Superior temporal gyrus (tissue), 1 donor: ENCODE measurements at regions not wholly inside any gene's neighbourhood (a gene's known extent, or its start where the extent isn't known, plus 50 kb on each side); places are given as distances from the start of the nearest gene placed in this dataset.
"Not testable (repeated sequence)": the region's sequence is repeated elsewhere in the genome, so short reads cannot be mapped to it uniquely, and the experiment has no call there.

Experiments
- DNase-seq: peaks from one replicate; pipeline ENCODE4 v3.0.0-alpha.2; 2016; ENCODE audit errors: extremely low spot score

DNA sequence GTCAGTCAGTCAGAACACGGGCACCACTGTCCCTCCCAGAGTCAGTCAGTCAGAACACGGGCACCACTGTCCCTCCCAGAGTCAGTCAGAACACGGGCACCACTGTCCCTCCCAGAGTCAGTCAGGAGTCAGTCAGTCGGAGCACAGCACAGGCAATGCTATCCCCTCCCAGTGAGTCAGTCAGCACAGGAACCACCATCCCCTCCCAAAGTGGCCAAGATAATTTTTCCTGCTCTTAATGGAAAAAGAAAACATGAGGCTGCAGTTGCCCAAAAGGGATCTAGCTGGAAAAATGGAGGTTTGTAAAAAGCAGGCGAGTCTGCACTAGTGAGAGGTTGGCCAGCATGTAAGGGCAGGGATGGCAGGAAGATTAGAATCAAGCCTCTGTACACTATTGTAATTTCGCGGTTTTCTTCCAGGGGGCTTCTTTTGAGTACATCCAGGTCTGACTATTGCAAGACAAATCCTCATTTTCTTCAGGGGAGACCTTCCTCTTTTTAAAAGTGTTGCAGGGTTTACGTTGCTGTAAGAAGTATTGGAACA, 213.8 kb downstream of the SIPA1L2 start:
- DNase-seq = no peak

DNA sequence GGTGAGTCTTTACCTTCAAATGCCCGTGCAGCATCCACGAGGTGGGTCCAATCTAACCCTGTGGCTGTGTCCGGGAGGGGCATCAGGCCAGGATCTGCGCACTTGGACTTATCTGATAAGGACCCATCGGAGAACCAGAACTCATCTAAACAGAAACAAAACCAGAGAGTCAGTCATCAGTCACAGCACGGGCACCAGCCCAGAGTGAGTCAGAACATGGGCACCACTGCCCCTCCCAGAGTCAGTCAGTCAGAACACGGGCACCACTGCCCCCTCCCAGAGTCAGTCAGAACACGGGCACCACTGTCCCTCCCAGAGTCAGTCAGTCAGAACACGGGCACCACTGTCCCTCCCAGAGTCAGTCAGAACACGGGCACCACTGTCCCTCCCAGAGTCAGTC, 214.5 kb downstream of the SIPA1L2 start:
- DNase-seq = not testable (repeated sequence)

DNA sequence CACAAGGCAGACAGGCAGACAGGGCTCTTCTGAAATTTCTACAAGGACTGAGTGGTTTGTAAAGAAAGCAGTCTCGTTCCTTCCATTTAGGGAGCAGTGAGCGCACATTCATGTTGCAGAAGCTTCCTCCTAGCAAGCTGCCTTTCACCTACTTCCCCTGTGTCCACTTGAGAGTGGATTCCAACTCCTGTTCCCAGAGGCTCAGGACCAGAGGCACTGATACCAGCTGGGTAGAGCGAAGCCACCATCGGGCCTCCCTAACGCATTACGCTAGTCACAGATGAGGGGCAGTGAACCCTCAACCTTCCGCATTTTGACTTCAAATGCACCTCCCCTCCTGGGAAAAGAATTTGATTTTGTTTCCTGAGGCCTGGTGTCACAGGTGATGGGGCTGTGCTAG, 215.8 kb downstream of the SIPA1L2 start:
- DNase-seq = no peak

DNA sequence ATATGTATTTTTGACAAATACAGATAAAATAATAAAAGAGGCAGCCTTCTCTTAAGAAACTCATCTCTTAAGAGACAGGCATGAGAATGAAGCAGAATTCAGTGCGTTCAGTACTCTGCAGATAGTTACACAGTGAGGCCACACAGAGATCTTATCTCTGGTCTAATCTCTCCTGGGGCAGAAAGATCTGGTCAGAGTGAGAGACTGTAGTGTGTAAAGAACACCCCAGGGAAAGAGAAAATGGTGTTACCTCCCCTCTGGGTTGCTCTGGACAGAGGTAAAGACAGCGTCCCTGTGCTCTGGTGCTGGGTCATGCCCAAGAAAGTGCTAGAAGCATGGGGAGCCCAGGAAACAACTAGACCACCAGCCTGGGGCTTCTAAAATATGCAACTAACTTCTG, 216.3 kb downstream of the SIPA1L2 start:
- DNase-seq = no peak

DNA sequence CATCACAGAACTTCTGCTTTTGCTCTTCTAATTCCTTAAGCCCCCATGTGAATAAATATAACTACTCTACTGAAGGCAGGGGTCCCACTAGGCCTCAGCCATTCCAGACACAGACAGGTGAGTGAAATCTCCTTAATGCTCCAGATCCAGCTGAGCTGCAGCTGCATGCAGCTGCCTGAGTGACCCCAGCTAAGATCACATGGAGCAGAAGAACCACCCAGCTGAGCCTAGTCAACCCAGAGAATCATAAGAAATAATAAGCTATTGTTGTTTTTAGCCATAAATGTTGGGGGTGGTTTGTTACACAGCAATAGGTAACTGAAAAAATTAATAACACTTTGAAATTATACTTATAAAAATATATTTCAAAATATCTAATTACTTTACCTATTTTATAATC, 220.3 kb downstream of the SIPA1L2 start:
- DNase-seq = no peak

DNA sequence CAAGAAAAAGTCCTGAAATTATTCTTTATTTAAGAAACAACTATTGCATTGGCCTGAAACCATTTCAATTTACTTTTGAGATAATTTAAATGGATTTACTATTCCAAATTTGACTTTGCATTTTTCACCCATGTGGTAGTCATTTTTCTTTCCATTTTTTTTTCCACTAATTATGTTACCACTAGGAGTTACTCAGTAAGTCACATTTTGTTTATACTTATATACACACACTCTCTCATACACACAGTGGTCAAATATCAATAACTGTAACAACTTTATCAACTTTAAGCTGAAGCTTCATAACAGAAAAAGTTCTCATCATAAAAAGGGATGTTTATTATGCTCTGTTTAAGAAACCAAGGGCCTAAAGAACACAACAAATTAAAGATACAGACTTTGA, 222.8 kb downstream of the SIPA1L2 start:
- no peak for DNase-seq

DNA sequence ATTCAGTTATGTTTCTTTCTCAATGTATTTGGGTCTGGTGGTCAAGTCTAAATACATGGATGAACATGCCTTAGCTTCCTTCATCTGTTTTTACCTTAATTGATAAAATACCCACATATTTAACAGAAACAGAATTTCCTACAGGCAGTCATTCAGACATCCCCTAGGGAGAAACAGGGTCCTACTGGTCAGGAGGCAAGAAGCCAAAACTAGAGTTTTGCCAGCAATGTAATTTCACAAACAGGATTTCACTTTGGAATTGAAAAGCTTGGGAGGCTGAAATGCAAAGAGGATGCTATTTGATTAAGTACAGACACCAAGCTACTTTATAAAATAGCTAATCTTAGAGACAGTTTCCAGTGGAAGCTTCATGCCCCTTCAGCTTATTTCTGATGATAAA, 224.2 kb downstream of the SIPA1L2 start:
- DNase-seq = no peak

DNA sequence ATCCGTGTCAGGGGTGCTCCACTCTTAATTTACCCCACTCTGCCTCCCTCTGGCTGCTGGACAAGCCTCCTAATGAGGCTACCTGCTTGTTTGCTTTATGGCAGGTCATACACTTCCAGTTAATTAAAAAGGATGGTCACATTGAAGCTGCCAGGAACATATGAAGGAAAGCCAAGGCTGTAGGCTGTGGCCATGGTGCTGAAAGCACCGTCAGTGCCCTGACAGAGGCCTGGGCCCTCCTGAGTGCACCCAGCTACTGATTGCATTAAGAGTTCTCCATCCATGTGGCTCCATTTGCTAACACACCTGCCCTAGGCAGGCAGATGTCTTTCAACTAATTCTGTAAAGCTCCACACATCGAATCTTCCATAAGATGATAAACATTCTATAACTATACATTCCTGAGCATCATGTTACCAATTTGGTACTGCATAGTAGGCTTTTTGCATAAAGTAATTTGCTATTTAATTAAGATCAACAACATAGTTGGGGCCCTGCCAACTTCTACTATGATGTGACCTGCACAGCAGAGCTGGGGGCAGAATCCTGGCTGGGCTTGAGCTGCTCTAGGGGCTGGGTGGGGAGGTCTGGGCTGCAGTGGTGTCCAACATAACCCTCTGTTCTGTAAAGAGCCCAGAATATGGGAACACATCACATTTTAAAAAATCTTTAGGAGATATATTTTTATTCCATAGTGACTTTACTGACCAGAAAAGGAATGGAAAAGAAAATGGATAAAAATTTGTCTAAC, 224.8 kb downstream of the SIPA1L2 start:
- DNase-seq = no peak

DNA sequence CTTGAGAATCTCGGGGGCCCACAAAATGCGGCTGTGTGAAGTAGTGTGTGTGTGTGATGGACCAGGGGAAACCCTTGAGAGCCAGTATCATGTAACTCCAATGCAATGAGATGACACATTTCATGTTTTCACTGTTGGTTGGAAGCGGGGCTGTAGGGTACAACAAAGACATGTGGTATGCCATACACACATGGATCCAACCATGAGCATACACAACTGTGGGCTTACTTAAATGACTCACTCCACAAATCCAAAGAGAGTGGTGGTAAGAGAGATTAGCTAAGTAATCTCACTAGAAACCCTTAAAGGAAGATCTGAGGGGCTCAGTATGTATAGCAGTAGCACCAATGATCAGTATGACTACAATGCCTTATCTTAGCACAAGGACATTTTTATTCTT, 225.7 kb downstream of the SIPA1L2 start:
- no peak for DNase-seq

DNA sequence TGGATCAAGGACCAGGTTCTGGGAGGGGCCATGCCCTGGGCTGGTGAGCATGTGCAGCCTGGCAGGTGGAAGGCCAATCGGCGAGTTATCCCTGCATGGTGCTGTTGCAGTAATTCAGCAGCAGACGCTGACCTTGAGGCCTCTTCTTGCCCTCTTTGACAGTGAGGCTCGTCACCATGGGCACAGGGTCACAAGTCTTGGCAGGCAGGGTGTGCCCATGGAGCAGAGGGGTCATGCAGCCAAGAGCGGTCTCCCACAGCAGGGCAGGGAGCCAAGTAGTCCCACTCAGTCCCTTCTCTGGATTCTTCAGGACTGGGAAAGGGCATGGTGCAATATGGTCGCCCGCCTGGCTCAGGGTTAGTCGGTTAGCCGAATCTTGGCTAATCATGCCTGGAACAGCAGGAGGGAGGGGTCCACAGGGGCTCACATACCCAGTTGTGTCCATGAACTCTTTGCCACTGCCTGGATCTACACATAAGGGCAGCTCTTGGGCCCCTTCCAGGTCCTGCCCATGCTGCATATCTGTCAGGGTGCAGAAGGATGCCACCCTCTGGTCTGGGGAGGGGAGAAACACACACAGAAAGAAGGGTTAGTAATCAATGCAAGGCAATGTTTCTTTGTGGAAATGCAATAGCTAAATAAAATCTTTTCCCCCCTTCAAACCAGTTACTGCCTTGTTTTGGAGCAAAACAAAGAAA, 226.8 kb downstream of the SIPA1L2 start:
- DNase-seq = no peak

DNA sequence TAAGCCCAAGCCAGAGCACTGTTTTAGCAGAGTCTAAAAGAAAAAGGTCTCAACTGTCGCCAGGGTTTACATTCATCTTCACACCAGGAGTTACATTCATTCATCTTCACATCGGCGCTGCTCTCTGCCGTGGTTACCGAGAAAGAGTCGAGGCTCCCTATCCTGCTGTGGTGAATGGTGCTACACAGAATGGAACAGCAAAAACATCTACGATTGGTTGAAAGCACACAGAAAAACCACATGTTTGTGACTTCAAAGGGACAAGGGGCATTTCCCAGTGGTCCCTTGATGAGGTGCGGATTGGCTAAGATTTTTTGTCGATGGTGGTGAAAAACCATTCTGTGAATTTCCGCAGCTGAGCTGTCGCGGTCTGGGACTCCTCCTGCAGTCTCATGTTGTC, 231.1 kb downstream of the SIPA1L2 start:
- no peak for DNase-seq

DNA sequence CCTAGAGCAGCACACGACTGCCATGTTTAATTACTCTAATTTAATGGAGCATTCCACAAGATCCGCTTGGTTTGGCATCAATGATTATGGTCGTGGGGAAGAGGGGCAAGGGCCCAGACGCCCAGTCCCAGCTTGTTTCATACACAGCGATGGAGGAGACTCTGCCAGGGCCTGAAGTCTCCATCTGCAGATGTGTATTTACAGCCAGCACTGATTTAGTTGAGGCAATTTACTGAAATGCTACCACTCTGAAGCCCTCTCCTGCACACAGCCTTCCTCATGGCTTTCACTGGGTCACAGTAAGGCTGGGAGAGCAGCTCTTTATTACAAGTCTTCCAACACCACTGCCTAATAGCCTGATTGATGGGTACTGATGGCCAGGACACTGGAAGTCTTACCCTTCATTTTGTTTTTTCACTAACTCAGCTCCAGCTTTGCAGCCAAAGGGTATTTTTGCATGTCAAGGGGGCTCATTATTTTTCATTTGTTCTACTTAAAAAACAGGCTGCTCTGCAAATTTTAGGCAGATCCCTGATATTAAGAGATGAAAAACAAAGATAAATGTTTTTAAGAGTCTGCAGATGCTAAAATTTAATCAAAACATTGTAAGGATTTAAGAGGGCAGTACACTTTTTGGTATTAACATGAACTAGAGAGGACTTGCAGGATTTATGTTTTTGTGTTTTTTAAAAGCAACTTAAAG, 236.3 kb downstream of the SIPA1L2 start:
- DNase-seq = no peak

DNA sequence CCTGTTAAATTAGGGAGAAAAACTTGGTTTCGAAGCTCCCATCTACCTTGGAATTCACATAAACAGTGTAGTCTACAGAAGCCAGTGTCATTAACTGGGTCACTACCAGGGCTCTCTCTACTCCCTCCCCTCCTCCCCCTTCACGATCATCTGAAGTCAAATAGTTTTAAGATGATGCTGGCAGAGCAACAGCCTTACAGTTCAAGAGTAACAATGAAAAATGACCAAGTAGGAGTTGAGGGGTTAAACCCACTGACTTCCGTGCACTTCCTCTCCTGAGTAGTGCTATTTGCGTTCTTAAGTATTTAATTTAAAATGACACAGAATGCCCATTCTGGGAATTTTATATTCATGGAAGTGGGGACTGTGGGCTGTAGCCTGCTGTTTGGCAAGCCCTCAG, 236.9 kb downstream of the SIPA1L2 start:
- no peak for DNase-seq

DNA sequence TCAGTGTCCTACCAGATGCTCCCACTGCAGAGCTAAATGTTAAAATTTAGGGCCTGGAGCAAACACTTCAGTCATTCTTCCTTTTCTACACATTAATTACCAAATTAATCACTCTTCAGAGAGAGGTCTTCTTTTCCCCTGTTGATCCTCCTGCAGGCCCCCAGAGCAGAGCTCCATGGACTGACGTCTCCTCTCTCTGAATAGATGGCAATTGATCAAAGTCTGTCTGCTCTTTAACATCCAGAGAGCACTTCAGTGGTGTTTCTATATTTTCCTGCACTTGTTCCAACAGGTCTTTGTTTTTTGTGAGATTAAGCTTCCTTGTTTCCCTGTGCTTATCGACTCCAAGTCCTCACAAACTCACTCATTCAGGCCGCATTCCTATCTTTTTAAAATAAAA, 239.3 kb downstream of the SIPA1L2 start:
- DNase-seq = no peak

DNA sequence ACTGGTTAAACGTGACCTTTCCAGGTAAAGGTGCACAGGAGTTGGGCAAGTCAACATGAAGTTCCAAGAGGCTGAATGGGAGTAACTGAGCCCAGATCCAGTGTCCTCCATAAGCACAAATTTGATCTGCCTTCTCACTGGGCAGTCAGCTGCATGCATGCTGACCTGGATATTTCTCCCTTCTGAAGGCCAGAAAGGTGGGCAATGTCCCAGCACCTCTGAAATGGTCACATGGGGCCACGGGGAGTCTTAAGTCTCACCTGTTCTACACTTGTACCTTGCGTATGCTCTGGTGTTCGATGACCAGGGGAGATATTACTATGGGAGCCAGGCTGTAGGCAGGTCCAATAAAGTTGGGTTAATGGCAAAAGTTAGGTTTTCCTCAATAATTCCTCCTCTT, 240.2 kb downstream of the SIPA1L2 start:
- no peak for DNase-seq

DNA sequence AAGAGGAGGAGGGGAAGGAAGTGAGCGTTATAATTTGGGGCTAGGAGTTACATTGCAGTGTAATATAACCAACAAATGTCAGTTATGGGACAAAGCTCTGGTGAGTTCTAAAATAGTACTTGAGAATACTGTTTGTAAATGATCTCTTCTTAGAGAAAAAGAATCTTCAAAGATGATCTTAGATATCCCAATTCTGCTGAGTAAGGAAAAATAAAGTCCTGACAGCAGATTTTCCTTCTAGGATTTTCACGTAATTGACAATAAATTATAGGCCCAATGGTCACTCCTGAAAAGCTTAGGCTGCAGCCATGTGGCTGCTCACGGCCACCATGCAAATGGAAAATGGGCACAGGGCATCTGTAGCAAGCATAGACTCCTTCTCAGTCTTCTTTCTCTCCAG, 241.6 kb downstream of the SIPA1L2 start:
- DNase-seq = no peak

DNA sequence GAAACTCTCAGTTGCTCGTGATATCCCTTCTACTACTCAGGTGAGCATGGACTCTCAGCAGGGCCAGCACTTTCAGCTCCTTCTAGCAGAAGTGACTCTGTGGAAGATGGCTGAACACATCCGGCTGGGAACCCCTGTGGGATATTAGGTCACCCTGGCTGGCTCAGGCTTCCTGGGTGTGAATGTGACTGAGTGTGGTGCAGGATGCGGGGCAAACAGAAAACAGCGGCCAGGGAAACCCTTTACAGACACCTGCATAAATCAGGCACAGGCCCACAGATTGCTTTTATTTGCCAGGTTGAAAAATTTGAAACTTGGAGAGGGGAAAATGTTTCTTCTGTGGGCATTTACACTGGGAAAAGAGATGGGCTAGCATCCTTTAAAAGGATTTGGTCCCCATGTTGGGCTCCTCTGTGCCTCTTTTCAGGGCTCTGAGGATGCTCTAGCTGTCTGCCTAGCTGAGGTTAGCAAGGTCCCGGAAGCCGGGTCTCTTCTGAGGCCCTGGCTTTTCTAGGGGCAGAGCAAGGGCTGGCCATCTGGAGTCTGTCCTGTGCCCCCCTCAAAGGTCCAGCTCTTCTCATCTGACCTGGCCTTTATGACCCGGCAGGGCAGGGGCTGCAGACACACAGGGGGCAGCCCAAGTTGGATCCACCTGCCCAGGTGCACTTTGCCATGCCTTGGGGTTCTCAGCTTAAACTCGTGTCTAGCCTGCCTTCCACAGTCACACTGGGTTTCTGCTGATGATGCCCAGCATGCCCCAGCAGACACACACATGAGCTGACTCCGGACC, 243.0 kb downstream of the SIPA1L2 start:
- DNase-seq = no peak

DNA sequence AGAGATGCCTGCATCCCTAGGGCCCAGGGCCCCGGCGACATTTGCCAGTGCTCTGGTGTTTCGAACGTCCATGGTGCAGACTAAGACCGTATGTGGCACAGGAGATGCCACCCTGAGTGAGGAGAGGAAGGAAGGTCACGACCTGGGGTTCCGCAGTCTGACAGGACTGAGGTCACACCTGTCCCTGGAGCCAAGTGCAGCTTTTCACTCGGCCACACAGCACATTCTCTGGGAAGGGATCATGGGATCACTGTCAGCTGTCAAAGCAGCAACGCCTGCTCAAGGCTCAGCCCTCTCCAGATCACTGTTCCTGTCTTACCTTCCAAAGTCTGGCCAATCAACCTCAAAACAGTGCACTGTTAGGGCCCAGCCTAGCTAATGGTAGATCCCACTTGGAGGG, 243.6 kb downstream of the SIPA1L2 start:
- no peak for DNase-seq

DNA sequence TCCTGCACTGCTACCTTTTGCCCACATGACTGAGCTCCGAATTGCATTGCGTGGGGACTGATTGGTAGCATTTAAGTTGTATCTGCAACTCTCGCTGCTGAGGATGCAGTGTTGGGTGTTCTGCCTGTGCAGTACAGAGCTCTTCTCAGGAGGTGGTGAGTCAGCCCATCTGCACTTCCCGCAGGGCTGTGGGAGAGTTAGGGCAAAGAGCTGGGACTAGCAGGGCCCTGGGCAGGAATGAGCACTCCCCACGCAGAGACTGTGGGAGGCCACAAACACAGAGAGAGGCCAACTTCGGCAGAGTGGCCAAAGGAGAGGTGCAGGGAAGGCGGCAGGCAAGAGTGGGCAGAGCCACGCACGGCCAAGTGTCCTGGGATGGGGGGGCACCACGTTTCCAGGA, 244.7 kb downstream of the SIPA1L2 start:
- peak; percentile 40 for DNase-seq

DNA sequence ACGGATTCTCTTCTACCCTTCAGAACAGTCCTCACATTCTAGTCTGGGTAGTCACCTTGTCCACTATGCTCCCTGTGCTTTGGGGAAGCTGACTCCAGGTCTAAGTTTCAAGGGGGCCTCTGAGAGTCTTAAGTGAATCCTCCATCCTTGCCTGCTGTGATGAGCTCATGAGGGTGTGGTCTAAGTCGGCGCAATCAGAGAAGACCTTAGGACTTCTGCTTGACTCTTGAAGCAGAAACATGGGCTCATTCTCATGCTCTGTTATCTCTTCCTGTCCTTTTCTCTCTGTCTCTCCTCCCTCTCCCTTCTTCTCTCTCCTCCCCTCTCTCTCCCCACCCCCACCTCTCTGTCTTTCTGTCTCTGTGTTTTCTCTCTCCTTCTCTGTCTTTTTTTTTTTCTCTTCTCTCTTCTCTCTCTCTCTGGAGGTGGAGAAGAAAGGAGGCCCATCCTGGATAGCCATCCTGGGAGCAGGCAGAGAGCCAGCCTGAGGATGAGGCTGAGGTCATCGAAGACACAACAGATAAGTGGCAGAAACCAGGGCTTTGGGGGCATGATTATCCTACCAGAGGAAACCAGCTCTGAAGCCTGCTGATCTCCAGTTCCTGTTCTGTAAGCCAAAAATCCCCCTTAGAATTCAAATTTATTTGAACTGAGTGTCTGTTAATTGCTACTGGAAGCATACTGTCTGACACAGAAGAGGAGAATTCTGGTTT, 245.6 kb downstream of the SIPA1L2 start:
- DNase-seq = no peak

DNA sequence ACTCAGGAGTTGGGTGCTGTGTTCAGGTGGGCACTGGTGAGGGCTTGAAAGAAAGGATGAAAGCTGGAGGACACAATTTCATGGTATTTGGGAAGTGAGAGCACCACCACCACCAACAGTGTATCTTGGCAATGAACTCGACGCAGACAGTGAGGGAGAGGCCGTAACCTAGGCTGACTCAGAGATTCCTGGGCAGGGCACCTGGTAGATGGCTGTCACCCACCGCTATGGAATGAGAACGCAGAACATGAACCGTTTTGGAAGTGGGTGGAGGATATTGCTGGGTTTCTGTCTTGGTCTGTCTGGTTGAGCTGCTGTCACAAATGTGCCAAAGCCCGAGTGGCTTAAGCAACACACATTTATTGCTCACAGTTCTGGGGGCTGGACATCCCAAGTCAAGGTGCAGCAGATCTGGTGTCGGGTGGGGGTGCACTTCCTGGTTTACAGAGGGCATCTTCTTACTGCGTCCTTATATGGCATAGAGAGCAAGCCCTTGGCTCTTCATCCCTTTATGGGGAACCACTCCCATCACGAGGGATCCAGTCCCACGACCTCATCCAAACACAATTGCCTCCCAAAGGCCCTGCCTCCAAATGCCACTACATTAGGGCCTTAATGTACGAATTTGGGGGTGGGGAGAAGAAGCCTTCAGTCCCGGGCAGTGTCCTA, 246.3 kb downstream of the SIPA1L2 start:
- DNase-seq = no peak
